WERI-Rb-1 (cell line): ENCODE measurements at regions not wholly inside any gene's neighbourhood (a gene's known extent, or its start where the extent isn't known, plus 50 kb on each side); places are given as distances from the start of the nearest gene placed in this dataset.

Source experiments
- DNase-seq: peaks from one replicate; pipeline ENCODE4 v3.0.0-alpha.2; 2020
- H3K27ac ChIP-seq: fragments of 250-450 bp; sonication (Bioruptor Pico); 2 replicates; pipeline ENCODE4 v1.5.1; 2020; ENCODE audit warnings: mild to moderate bottlenecking, moderate library complexity
- H3K27me3 ChIP-seq: fragments of 250-450 bp; sonication (Bioruptor Pico); 2 replicates; pipeline ENCODE4 v1.5.1; 2021; ENCODE audit warnings: mild to moderate bottlenecking, low read depth, moderate library complexity; ENCODE audit not compliant: insufficient read depth, severe bottlenecking
- H3K36me3 ChIP-seq: fragments of 250-450 bp; sonication (Bioruptor Pico); 2 replicates; pipeline ENCODE4 v1.5.1; 2020; ENCODE audit warnings: mild to moderate bottlenecking, moderate library complexity
- H3K4me3 ChIP-seq: 2 replicates; pipeline ENCODE4 v1.5.1; 2011; ENCODE audit warnings: low read depth, mild to moderate bottlenecking, control low read depth, low read length
- H3K9me3 ChIP-seq: fragments of 250-450 bp; sonication (Bioruptor Pico); 2 replicates; pipeline ENCODE4 v1.5.1; 2021; ENCODE audit warnings: mild to moderate bottlenecking, moderate library complexity; ENCODE audit not compliant: severe bottlenecking
- TF ChIP-seq, protein P1 (sequence below): IDR thresholded peaks from 2 replicates; pipeline ENCODE4 v1.5.1; 2011; ENCODE audit warnings: low read depth, mild to moderate bottlenecking, control low read depth, inconsistent platforms, low read length

DNA sequence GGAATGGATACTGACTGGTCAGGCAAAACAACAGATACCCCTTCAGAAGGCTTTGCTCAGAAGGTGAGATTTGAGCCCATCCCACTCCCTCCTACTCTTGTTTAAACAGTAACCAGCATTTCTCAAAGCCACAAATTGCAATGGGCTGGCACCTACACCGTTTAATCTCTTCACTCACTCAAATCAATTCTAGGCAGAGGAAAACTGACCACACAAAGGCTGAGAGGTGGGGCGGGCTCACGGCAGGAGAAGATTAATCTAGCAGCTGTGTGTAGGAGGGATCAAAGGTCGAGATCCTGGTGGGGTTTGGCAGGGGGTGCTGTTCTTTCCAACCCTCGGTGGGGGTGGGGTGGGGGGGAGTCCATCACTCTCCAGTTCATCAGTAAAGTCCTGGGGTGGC, 622.4 kb downstream of the BCOR start:
- Histone ChIP-seq H3K4me3 (no peak overlapping the region), H3K36me3 (no peaks in the 10 kb centered on the region), H3K27ac (0 out of 2 replicates have a peak overlapping the region, but pooled peaks have one; percentile 20), H3K27me3 (no peaks in the 10 kb centered on the region), H3K9me3 (no peaks in the 10 kb centered on the region)
- DNase-seq = peak; percentile 43
- TF ChIP-seq, protein P1, sequence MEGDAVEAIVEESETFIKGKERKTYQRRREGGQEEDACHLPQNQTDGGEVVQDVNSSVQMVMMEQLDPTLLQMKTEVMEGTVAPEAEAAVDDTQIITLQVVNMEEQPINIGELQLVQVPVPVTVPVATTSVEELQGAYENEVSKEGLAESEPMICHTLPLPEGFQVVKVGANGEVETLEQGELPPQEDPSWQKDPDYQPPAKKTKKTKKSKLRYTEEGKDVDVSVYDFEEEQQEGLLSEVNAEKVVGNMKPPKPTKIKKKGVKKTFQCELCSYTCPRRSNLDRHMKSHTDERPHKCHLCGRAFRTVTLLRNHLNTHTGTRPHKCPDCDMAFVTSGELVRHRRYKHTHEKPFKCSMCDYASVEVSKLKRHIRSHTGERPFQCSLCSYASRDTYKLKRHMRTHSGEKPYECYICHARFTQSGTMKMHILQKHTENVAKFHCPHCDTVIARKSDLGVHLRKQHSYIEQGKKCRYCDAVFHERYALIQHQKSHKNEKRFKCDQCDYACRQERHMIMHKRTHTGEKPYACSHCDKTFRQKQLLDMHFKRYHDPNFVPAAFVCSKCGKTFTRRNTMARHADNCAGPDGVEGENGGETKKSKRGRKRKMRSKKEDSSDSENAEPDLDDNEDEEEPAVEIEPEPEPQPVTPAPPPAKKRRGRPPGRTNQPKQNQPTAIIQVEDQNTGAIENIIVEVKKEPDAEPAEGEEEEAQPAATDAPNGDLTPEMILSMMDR = no peak

DNA sequence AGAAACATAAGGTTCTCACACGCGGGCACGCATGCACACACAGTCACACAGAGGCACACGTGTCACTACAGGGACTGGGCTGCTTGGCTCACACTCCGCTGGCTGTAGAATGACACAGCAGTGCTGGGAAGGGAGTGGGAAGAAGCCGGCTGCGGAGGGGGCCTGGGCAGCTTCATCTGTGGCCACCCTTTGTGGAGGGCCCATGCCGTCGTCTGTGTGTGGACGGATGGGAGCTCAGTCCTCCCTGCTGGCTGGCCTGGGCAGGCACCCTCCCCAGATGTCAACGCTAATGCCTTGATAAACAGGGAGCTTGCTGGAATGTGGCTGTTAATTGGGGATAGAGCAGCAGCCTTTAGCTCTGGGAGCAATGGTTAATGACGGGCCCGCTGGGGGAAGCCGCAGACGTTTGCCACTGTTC, 621.1 kb downstream of the BCOR start:
- TF ChIP-seq, protein P1 = no peak
- DNase-seq = peak; percentile 52
- Histone ChIP-seq H3K9me3 (no peaks in the 10 kb centered on the region), H3K36me3 (no peaks in the 10 kb centered on the region), H3K4me3 (no peak overlapping the region), H3K27me3 (no peaks in the 10 kb centered on the region), H3K27ac (no peak overlapping the region)

DNA sequence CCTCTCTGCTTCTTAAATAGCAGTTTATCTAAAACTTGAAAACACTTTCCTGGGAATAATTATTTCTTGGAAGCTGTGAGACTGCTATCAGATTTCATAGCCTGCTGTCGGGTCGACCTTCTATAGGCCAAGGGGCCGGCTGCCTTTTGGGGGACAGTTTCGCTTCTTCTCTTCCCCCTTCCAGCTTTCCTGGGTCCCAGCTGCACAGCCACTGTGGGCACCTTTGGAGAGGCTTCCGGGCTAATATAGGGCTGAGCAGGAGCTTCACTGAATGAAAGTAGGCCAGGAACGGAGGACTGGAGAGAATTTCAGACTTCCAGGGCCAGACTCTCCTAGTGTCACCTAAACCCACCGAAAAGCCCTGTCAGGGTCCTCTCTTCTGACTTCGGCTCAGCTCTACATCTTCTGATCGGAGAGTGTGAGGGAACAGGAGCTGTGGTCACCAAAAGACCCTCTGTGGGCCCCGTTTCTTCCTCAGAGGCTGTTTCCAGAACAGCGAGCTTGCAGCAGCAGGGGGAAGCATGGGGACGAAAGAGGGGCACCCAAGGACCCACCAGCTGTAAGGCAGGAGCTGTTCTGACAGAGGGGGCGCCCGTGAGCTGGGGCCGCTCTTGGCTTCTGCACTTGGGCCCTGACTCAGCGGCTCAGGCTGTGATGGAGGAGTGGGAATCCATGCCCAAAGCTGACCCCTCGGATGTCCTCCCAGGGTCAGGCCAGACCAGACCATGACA, 620.6 kb downstream of the BCOR start:
- H3K27me3 ChIP-seq = no peaks in the 10 kb centered on the region
- peak overlapping the region; percentile 52; the same call in 1 of the 2 replicates for H3K27ac ChIP-seq
- peak; percentile 40 for DNase-seq
- no peak overlapping the region for H3K4me3 ChIP-seq
- H3K9me3 ChIP-seq = no peaks in the 10 kb centered on the region
- H3K36me3 ChIP-seq = no peaks in the 10 kb centered on the region
- TF ChIP-seq, protein P1 = peak; percentile 61

DNA sequence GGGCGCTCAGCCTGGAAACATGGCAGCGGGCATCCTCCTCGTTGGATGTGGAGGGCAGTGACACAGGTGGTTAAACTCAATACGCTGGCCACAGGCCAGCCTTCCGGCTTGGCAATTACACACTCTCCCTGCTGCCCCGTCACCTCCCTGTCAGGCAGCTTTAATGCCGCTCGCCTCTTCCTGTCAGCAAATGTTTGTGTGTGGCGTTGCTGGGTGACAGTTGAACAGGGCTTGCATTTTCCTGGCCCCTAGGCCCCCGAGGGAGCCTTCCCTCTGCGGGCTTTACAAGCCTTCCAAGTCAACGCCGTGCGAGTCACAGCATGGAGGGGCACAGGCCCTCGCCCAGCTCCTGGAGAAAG, 620.0 kb downstream of the BCOR start:
- Histone ChIP-seq H3K9me3 (no peaks in the 10 kb centered on the region), H3K27ac (no peak overlapping the region), H3K27me3 (no peaks in the 10 kb centered on the region), H3K36me3 (no peaks in the 10 kb centered on the region), H3K4me3 (no peak overlapping the region)
- no peak for DNase-seq
- TF ChIP-seq, protein P1 = no peak

DNA sequence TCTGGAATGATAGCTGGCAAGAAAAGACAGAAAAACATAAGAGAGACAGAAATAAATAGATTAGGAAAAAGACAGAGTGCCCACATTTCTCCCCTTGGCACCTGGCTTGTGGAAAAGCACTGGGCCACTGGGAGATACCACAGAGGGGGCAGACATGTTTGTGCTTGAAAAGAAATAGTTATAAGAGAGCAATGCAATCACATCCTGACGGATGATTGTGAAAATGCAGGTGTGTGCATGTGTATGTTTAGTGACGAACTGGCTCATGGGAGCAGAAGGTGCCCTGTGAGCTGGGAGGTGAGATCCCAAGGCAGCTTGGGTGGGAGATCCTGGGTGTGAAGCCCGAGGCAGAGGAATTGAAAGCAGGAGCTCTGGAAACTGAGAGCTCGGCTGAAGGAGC, 617.9 kb downstream of the BCOR start:
- DNase-seq = no peak
- Histone ChIP-seq H3K9me3 (no peaks in the 10 kb centered on the region), H3K27me3 (no peaks in the 10 kb centered on the region), H3K4me3 (no peak overlapping the region), H3K27ac (no peak overlapping the region), H3K36me3 (no peaks in the 10 kb centered on the region)
- TF ChIP-seq, protein P1 = no peak

DNA sequence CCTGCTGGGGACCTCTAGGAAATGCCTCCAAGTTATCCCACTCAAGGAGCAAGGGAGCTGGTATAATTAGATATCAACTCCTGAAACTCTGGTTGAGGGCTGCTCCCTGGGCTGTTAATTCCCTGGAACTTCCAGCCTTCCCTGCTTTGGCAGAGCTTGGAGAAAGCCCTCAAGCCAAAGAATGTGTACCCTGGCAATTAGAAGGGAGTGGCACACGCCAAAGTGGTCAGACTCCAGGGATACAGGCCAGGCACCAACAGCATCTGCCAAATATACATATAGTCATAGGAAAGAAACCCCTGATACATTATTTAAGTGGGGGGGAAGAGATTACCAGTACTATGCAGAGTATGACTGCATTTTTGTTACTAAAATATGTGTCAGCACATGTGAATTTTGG, 616.8 kb downstream of the BCOR start:
- H3K9me3 ChIP-seq = no peaks in the 10 kb centered on the region
- no peak for DNase-seq

More for the DNA sequence above, 616.8 kb downstream of the BCOR start:
- no peaks in the 10 kb centered on the region for H3K36me3 ChIP-seq
- TF ChIP-seq, protein P1 = no peak
- no peak overlapping the region for H3K4me3 ChIP-seq
- no peak overlapping the region for H3K27ac ChIP-seq
- no peaks in the 10 kb centered on the region for H3K27me3 ChIP-seq
